Activated B cell treated with CpG ODN at 0.5 μM for 24 hours (primary cell): ENCODE measurements at regions not wholly inside any gene's neighbourhood (a gene's known extent, or its start where the extent isn't known, plus 50 kb on each side); places are given as distances from the start of the nearest gene placed in this dataset.

Source experiments
- ATAC-seq: fragments of 200-7000 bp; cut with Tn5 transposase; one replicate; pipeline ENCODE4 v1.10.0; 2021; ENCODE audit warnings: low read depth, mild to moderate bottlenecking, moderate library complexity
- CTCF ChIA-PET: fragments of 350-600 bp; sonication (Branson Sonifier 250); formaldehyde crosslinking; loops from one replicate; lab custom pipeline; 2021; ENCODE audit warnings: antibody characterized with exemption; lab: Charles Lee
- POLR2A ChIA-PET: fragments of 350-600 bp; sonication (Branson Sonifier 250); formaldehyde crosslinking; loops from one replicate; lab custom pipeline; 2021; ENCODE audit warnings: antibody characterized with exemption; lab: Charles Lee
- DNase-seq: peaks from one replicate; pipeline ENCODE4 v3.0.0; 2022
- H3K27ac Mint-ChIP-seq: one replicate; pipeline ENCODE4 v1.8.0; 2020; ENCODE audit warnings: mixed read lengths
- H3K27me3 Mint-ChIP-seq: one replicate; pipeline ENCODE4 v1.8.0; 2021; ENCODE audit warnings: mixed read lengths
- H3K36me3 Mint-ChIP-seq: one replicate; pipeline ENCODE4 v1.8.0; 2021; ENCODE audit warnings: low read depth, mixed read lengths
- H3K4me1 Mint-ChIP-seq: one replicate; pipeline ENCODE4 v1.8.0; 2021; ENCODE audit warnings: mixed read lengths
- H3K4me3 Mint-ChIP-seq: one replicate; pipeline ENCODE4 v1.8.0; 2020; ENCODE audit warnings: mild to moderate bottlenecking, mixed read lengths
- H3K9me3 Mint-ChIP-seq: one replicate; pipeline ENCODE4 v1.8.0; 2020; ENCODE audit warnings: mixed read lengths
- CTCF ChIP-seq: fragments of 200-600 bp; IDR thresholded peaks from one replicate; pipeline ENCODE4 v1.8.0; 2022; ENCODE audit warnings: antibody characterized with exemption, mild to moderate bottlenecking
- intact Hi-C: fragments of 100-400 bp; cut with micrococcal nuclease; formaldehyde crosslinking; loops from one replicate; pipeline ENCODE4 v1.15.1; 2024

- H3K27ac Mint-ChIP-seq, result no peak overlapping the region
- H3K36me3 Mint-ChIP-seq, result no peaks in the 10 kb centered on the region
- H3K4me1 Mint-ChIP-seq, result no peaks in the 10 kb centered on the region
- ATAC-seq (no peak), DNase-seq (no peak)
- ChIA-PET CTCF (no interaction called here), POLR2A (no interaction called here)
- intact Hi-C loops, result no loop called here
- H3K27me3 Mint-ChIP-seq, result no peaks in the 10 kb centered on the region
- no peak for TF ChIP-seq CTCF
- no peak overlapping the region for H3K4me3 Mint-ChIP-seq
- no peaks in the 10 kb centered on the region for H3K9me3 Mint-ChIP-seq
Measured at GRCh38 chr6:97586344-97586743, 303.3 kb upstream of the MMS22L start.

- no peaks in the 10 kb centered on the region for H3K4me1 Mint-ChIP-seq
- CTCF ChIA-PET, result no interaction called here
Measured at GRCh38 chr6:97591955-97592354, 308.9 kb upstream of the MMS22L start.

GRCh38 chr6:97594844-97595243, 311.8 kb upstream of the MMS22L start:
- intact Hi-C loops, result no loop called here
- ATAC-seq (no peak), DNase-seq (no peak)
- Mint-ChIP-seq H3K4me3 (no peak overlapping the region), H3K9me3 (no peaks in the 10 kb centered on the region), H3K27me3 (no peaks in the 10 kb centered on the region), H3K27ac (no peak overlapping the region), H3K36me3 (no peaks in the 10 kb centered on the region), H3K4me1 (no peaks in the 10 kb centered on the region)
- ChIA-PET POLR2A (no interaction called here), CTCF (no interaction called here)
- no peak for TF ChIP-seq CTCF

More at GRCh38 chr6:97591955-97592354, 308.9 kb upstream of the MMS22L start:
- POLR2A ChIA-PET, result no interaction called here
- Mint-ChIP-seq H3K27me3 (no peaks in the 10 kb centered on the region), H3K27ac (no peak overlapping the region), H3K9me3 (no peaks in the 10 kb centered on the region), H3K4me3 (no peak overlapping the region), H3K36me3 (no peaks in the 10 kb centered on the region)
- intact Hi-C loops, result no loop called here
- DNase-seq, result no peak
- no peak for TF ChIP-seq CTCF
- ATAC-seq, result no peak

DNA sequence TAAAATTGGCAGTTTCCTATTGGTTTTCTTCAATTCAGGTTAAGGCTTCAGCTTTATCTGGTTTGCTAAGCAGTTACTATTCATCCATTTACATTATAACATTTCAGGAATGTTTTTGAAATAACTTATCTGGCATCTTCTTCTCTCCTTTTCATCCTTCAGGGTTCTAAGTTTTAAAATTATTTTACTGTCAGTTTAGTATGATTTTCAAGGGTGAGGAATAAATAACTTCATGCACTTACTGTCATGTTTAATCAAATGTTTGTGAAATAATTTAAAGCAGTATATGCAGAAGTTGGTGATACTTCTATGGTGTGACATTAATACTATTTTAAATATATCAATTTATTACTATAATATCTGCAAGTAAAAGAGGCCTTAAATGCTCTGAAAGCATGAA, 338.1 kb upstream of the MMS22L start:
- H3K27ac Mint-ChIP-seq, result no peak overlapping the region
- no peaks in the 10 kb centered on the region for H3K4me1 Mint-ChIP-seq
- H3K27me3 Mint-ChIP-seq, result no peaks in the 10 kb centered on the region
- no peaks in the 10 kb centered on the region for H3K9me3 Mint-ChIP-seq
- no peak for ATAC-seq
- no peak overlapping the region for H3K4me3 Mint-ChIP-seq
- ChIA-PET POLR2A (no interaction called here), CTCF (no interaction called here)
- H3K36me3 Mint-ChIP-seq, result no peaks in the 10 kb centered on the region
- DNase-seq, result no peak
- TF ChIP-seq CTCF, result no peak
- intact Hi-C loops, result no loop called here

DNA sequence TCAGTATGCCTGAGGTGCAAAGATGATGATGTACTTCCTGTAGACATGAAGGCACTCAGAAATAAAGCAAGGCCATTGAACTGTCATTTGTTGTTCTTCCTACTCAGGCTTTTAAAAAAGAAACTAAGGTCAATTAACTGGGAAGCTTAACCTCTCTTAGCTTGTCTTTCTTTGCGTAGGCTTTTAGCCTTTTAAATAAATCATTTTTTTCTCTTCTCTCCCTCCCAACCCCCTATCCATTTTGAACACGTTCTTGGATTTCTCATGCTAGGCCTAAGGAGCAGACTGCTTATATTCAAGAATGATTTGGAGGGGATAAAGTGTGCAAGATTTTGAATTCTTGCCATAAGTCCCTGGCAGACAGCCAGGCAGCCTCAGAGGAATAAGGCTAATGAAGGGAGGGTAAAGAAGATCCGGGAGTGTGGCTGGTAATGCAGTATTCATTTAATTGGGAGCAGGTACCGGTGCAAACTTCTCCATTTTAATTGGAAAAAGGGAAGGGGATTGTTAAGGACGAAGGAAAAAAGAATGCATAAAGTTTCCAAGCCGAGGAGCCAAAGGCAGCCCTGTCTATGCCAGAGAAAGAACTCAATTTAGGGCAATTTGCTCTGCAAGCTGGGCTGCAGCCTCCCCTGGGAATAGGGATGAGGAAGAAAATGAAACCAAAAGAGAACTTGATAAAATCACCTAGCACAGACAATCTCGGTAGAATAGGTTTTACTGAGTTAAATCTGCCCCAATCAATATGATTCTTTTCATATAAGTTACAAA, 343.8 kb upstream of the MMS22L start:
- Mint-ChIP-seq H3K9me3 (no peaks in the 10 kb centered on the region), H3K4me3 (no peak overlapping the region), H3K36me3 (no peaks in the 10 kb centered on the region), H3K27ac (no peak overlapping the region), H3K4me1 (peaks cover 2% of the 10 kb centered on the region), H3K27me3 (no peaks in the 10 kb centered on the region)
- TF ChIP-seq CTCF, result no peak
- no peak for DNase-seq
- CTCF ChIA-PET, result no interaction called here
- ATAC-seq, result no peak
- POLR2A ChIA-PET, result no interaction called here
- intact Hi-C loops, result no loop called here
